Upper lobe of left lung (tissue), 4 donors: ENCODE measurements at regions not wholly inside any gene's neighbourhood (a gene's known extent, or its start where the extent isn't known, plus 50 kb on each side); places are given as distances from the start of the nearest gene placed in this dataset.

ENCODE experiments used
- CTCF ChIP-seq, 6 experiments: fragments of 450-650 bp in 4 of 6; fragments of 200-600 bp in 2 of 6; sonication (generic) in 2 of 6; IDR thresholded peaks; one replicate each; pipeline ENCODE4 v1.5.1; 2016 to 2019; ENCODE audit warnings: antibody characterized with exemption in 6 of 6
- EP300 ChIP-seq, 4 donors: sonication (generic); formaldehyde crosslinking; IDR thresholded peaks; one replicate each; pipeline ENCODE4 v1.5.1; 2017; ENCODE audit warnings: antibody characterized with exemption in 4 of 4, control low read depth in 2 of 4
- POLR2A ChIP-seq, 4 donors: fragments of 450-650 bp; IDR thresholded peaks; one replicate each; pipeline ENCODE4 v1.5.1; 2016 to 2017; ENCODE audit warnings: antibody characterized with exemption in 4 of 4, mild to moderate bottlenecking in 2 of 4

GRCh38 chrX:80354966-80355465, 65.2 kb upstream of the TENT5D start:
- no peak for TF ChIP-seq CTCF (IDR thresholded peaks at IDR 0.05)
- no peak for TF ChIP-seq EP300 (IDR thresholded peaks at IDR 0.05)
- no peak for TF ChIP-seq POLR2A (IDR thresholded peaks at IDR 0.05)
